HepG2 (cell line): ENCODE measurements at regions not wholly inside any gene's neighbourhood (a gene's known extent, or its start where the extent isn't known, plus 50 kb on each side); places are given as distances from the start of the nearest gene placed in this dataset.
A peak's percentile ranks its signal among the peaks of the same experiment; 100 is the strongest.

ENCODE experiments used
- ATAC-seq: fragments of 200-7000 bp; cut with Tn5 transposase; 3 replicates; pipeline ENCODE4 v1.9.1; 2020; ENCODE audit warnings: mild to moderate bottlenecking, moderate library complexity
- BruUV-seq: library from RNA; stranded (reverse); fragments of 400-500 nt; replicated peaks from 2 replicates; lab custom pipeline; 2021; lab: Mats Ljungman, UMichigan
- CTCF ChIA-PET: fragments of 300-600 bp; formaldehyde crosslinking; extraction: SDS; loops from one replicate; lab custom pipeline; 2021; ENCODE audit warnings: low total read pairs, inconsistent platforms, low intra/inter-chr PET ratio; lab: Yijun Ruan, JAX
- POLR2A ChIA-PET: fragments of 350-600 bp; sonication (Branson Sonifier 250); formaldehyde crosslinking; loops from one replicate; lab custom pipeline; 2020; ENCODE audit warnings: antibody characterized with exemption, inconsistent platforms; lab: Yijun Ruan, JAX
- DNase-seq: peaks from one replicate; pipeline ENCODE4 v3.0.0-alpha.2; 2015; ENCODE audit warnings: low spot score
- FAIRE-seq: peaks from 3 replicates; lab custom pipeline; 2011; peaks lifted over from hg19 to GRCh38; lab: Jason Lieb, UNC
- H2AFZ ChIP-seq: one replicate; pipeline ENCODE4 v1.6.1; 2011; ENCODE audit warnings: low read length, inconsistent platforms
- H3K27ac ChIP-seq: fragments of 300-600 bp; 3 replicates; pipeline ENCODE4 v1.8.0; 2011; ENCODE audit warnings: mixed run types, mild to moderate bottlenecking, mixed read lengths, low read length, inconsistent platforms; ENCODE audit not compliant: insufficient read depth; ENCODE audit errors: extremely low read length
- H3K27me3 ChIP-seq, 2 experiments: fragments of 200-600 bp in 1 of 2; 2 replicates in 1 of 2; 3 replicates in 1 of 2; pipeline versions ENCODE4 v1.6.0 to v1.8.0; 2011; ENCODE audit warnings: low read length in 2 of 2, mild to moderate bottlenecking in 2 of 2, moderate library complexity in 2 of 2, inconsistent platforms in 1 of 2; ENCODE audit not compliant: insufficient read depth in 2 of 2, control insufficient read depth in 1 of 2
- H3K36me3 ChIP-seq, 2 experiments: fragments of 200-600 bp in 1 of 2; replicated peaks in 1 of 2; 2 replicates in 1 of 2; 3 replicates in 1 of 2; pipeline versions ENCODE4 v1.5.1 to v1.8.0; 2011; ENCODE audit warnings: low read length in 2 of 2, inconsistent platforms in 1 of 2; ENCODE audit not compliant: insufficient read depth in 2 of 2, control insufficient read depth in 1 of 2
- H3K4me1 ChIP-seq: 2 replicates; pipeline ENCODE4 v1.5.1; 2012; ENCODE audit warnings: low read length, inconsistent platforms; ENCODE audit not compliant: insufficient read depth
- H3K4me2 ChIP-seq: 2 replicates; pipeline ENCODE4 v1.6.0; 2011; ENCODE audit warnings: low read depth, low read length, inconsistent platforms
- H3K4me3 ChIP-seq, 3 experiments: fragments of 200-600 bp in 1 of 3; sonication (generic), shearing (Covaris generic) in 1 of 3; replicated peaks in 1 of 3; 2 replicates each; pipeline ENCODE4 v1.5.1; 2011 to 2016; ENCODE audit warnings: low read length in 3 of 3, inconsistent platforms in 2 of 3, low read depth in 2 of 3, mild to moderate bottlenecking in 2 of 3, control low read depth in 1 of 3, mixed read lengths in 1 of 3; ENCODE audit not compliant: insufficient read depth in 1 of 3
- H3K79me2 ChIP-seq: one replicate; pipeline ENCODE4 v1.6.1; 2011; ENCODE audit warnings: low read length, inconsistent platforms; ENCODE audit not compliant: insufficient read depth
- H3K9ac ChIP-seq: 2 replicates; pipeline ENCODE4 v1.6.0; 2011; ENCODE audit warnings: mild to moderate bottlenecking, low read depth, low read length, inconsistent platforms; ENCODE audit not compliant: insufficient read depth
- H3K9me3 ChIP-seq: 2 replicates; pipeline ENCODE4 v1.5.1; 2012; ENCODE audit warnings: mild to moderate bottlenecking, low read length
- H4K20me1 ChIP-seq: 2 replicates; pipeline ENCODE4 v1.6.0; 2011; ENCODE audit warnings: inconsistent platforms, mild to moderate bottlenecking, low read length, moderate library complexity; ENCODE audit not compliant: insufficient read depth
- ATF7 ChIP-seq, 2 experiments: fragments of 450-650 bp in 1 of 2; sonication (generic) in 1 of 2; formaldehyde crosslinking in 1 of 2; IDR thresholded peaks; 2 replicates each; pipeline versions ENCODE4 v1.4.0 to v1.6.1; 2016 to 2020; ENCODE audit warnings: antibody characterized with exemption in 1 of 2, mild to moderate bottlenecking in 1 of 2, missing genetic modification reagents in 1 of 2
- GABPA ChIP-seq, 2 experiments: IDR thresholded peaks; 2 replicates each; pipeline ENCODE4 v1.6.1; 2011 to 2016; ENCODE audit warnings: low read depth in 2 of 2, low read length in 1 of 2, missing biosample characterization in 1 of 2, missing genetic modification characterization in 1 of 2
- KDM5B ChIP-seq: sonication (generic); formaldehyde crosslinking; IDR thresholded peaks from 2 replicates; pipeline ENCODE4 v1.4.0; 2020; ENCODE audit warnings: missing genetic modification reagents, mild to moderate bottlenecking, borderline replicate concordance
- MLLT10 ChIP-seq: sonication (generic); formaldehyde crosslinking; IDR thresholded peaks from 2 replicates; pipeline ENCODE4 v1.4.0; 2020; ENCODE audit warnings: missing genetic modification reagents
- NFYB ChIP-seq: sonication (generic); formaldehyde crosslinking; IDR thresholded peaks from 2 replicates; pipeline ENCODE4 v1.4.0; 2020; ENCODE audit warnings: missing genetic modification reagents
- PHB2 ChIP-seq: fragments of 450-650 bp; IDR thresholded peaks from 2 replicates; pipeline ENCODE4 v1.6.1; 2018; ENCODE audit not compliant: partially characterized antibody
- RCOR2 ChIP-seq: IDR thresholded peaks from 2 replicates; pipeline ENCODE4 v1.6.1; 2016; ENCODE audit warnings: missing biosample characterization, missing genetic modification reagents
- SMAD1 ChIP-seq: sonication (generic); formaldehyde crosslinking; IDR thresholded peaks from 2 replicates; pipeline ENCODE4 v1.4.0; 2020; ENCODE audit warnings: missing genetic modification reagents, low read depth, mild to moderate bottlenecking, borderline replicate concordance
- SP2 ChIP-seq: sonication (generic); formaldehyde crosslinking; IDR thresholded peaks from 2 replicates; pipeline ENCODE4 v1.5.1; 2020; ENCODE audit warnings: mild to moderate bottlenecking, missing genetic modification reagents
- ZBTB7A ChIP-seq: sonication (generic); formaldehyde crosslinking; IDR thresholded peaks from 2 replicates; pipeline ENCODE4 v1.8.0; 2022; ENCODE audit warnings: mild to moderate bottlenecking, missing genetic modification reagents
- ZNF24 ChIP-seq: fragments of 450-650 bp; IDR thresholded peaks from 2 replicates; pipeline ENCODE4 v1.6.1; 2017; ENCODE audit warnings: antibody characterized with exemption, mild to moderate bottlenecking
- ZNF256 ChIP-seq: sonication (generic); formaldehyde crosslinking; conservative IDR thresholded peaks from 2 replicates; pipeline ENCODE4 v1.4.0; 2020; ENCODE audit warnings: missing genetic modification reagents
- ZNF264 ChIP-seq: sonication (generic); formaldehyde crosslinking; IDR thresholded peaks from 2 replicates; pipeline ENCODE4 v1.4.0; 2020; ENCODE audit warnings: missing genetic modification reagents
- ZNF761 ChIP-seq: sonication (generic); formaldehyde crosslinking; conservative IDR thresholded peaks from 2 replicates; pipeline ENCODE4 v1.4.0; 2020; ENCODE audit warnings: mild to moderate bottlenecking, missing genetic modification reagents
- ZNF777 ChIP-seq: sonication (generic); formaldehyde crosslinking; IDR thresholded peaks from 2 replicates; pipeline ENCODE4 v1.4.0; 2020; ENCODE audit warnings: missing genetic modification reagents
- ZSCAN31 ChIP-seq: sonication (generic); formaldehyde crosslinking; IDR thresholded peaks from 2 replicates; pipeline ENCODE4 v1.5.0; 2020; ENCODE audit warnings: low read depth, mild to moderate bottlenecking, missing genetic modification reagents
- in situ Hi-C: cut with HindIII; loops from 2 replicates; pipeline ENCODE4 v1.10.0; 2017; ENCODE audit warnings: low pct_unique_long_range_greater_than_20kb; ENCODE audit not compliant: extremely low pct_ligation_motif_present
- intact Hi-C: fragments of 100-400 bp; cut with micrococcal nuclease; formaldehyde crosslinking; loops from one replicate; pipeline ENCODE4 v1.10.0; 2022; ENCODE audit not compliant: unreplicated experiment
- TF ChIP-seq, protein P1 (sequence below): sonication (generic); formaldehyde crosslinking; IDR thresholded peaks from 2 replicates; pipeline ENCODE4 v1.4.0; 2020; ENCODE audit warnings: missing genetic modification reagents
- TF ChIP-seq, protein P2 (sequence below): sonication (generic); formaldehyde crosslinking; IDR thresholded peaks from 2 replicates; pipeline ENCODE4 v1.4.0; 2020; ENCODE audit warnings: mild to moderate bottlenecking, missing genetic modification reagents, borderline replicate concordance
- TF ChIP-seq, protein P3 (sequence below): sonication (generic); formaldehyde crosslinking; IDR thresholded peaks from 2 replicates; pipeline ENCODE4 v1.5.1; 2020; ENCODE audit warnings: missing genetic modification reagents, mild to moderate bottlenecking, borderline replicate concordance
- TF ChIP-seq, protein P4 (sequence below): sonication (generic); formaldehyde crosslinking; IDR thresholded peaks from 2 replicates; pipeline ENCODE4 v1.4.0; 2020; ENCODE audit warnings: missing genetic modification reagents

DNA sequence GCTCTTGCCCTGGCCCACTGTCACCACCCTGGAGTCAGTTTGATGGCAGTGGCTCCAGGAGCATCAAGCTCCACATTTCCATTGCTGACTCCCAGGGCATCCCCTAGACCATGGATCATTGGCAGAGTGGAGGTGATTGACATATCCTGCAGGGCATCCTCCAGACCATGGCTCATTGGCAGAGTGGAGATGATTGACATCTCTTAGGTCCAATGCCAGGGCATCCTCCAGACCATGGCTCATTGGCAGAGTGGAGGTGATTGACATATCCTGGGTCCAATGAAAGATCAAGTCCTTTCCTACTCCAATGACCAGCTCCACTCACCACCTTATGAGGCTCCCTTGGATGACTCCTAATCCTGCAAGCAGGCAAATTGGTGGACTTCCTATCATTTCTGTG is 174.3 kb upstream of the NLRP1 start:
- no peak overlapping the region for H2AFZ ChIP-seq
- ATAC-seq (peak; percentile 57), DNase-seq (peak; percentile 30), FAIRE-seq (no peak)
- no peak overlapping the region for H3K9ac ChIP-seq
- H3K36me3 ChIP-seq: no peaks in the 10 kb centered on the region
- H3K27ac ChIP-seq: no peak overlapping the region
- no peaks in the 10 kb centered on the region; a peak in 1 of 5 replicates for H3K27me3 ChIP-seq
- intact Hi-C loops (no loop called here), in situ Hi-C loops (no loop called here)
- no peaks in the 10 kb centered on the region for H3K79me2 ChIP-seq
- POLR2A ChIA-PET: no interaction called here
- CTCF ChIA-PET: no interaction called here
- H3K9me3 ChIP-seq: no peaks in the 10 kb centered on the region
- peaks cover 38% of the 10 kb centered on the region for H3K4me1 ChIP-seq
- no peak overlapping the region for H3K4me3 ChIP-seq
- no peak overlapping the region for H3K4me2 ChIP-seq
- H4K20me1 ChIP-seq: no peaks in the 10 kb centered on the region
- BruUV-seq: no TSS peak
- no peak for TF ChIP-seq ZNF761 (CRISPR knock-in tag)
- TF ChIP-seq, protein P1, sequence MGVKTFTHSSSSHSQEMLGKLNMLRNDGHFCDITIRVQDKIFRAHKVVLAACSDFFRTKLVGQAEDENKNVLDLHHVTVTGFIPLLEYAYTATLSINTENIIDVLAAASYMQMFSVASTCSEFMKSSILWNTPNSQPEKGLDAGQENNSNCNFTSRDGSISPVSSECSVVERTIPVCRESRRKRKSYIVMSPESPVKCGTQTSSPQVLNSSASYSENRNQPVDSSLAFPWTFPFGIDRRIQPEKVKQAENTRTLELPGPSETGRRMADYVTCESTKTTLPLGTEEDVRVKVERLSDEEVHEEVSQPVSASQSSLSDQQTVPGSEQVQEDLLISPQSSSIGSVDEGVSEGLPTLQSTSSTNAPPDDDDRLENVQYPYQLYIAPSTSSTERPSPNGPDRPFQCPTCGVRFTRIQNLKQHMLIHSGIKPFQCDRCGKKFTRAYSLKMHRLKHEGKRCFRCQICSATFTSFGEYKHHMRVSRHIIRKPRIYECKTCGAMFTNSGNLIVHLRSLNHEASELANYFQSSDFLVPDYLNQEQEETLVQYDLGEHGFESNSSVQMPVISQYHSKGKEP (CRISPR knock-in tag): no peak
- TF ChIP-seq SMAD1: no peak
- no peak for TF ChIP-seq ZNF777 (CRISPR knock-in tag)
- no peak for TF ChIP-seq PHB2
- TF ChIP-seq ZBTB7A (CRISPR knock-in tag): no peak
- no peak for TF ChIP-seq MLLT10 (CRISPR knock-in tag)
- TF ChIP-seq RCOR2 (CRISPR knock-in tag): no peak
- no peak for TF ChIP-seq ZNF256
- TF ChIP-seq, protein P2, sequence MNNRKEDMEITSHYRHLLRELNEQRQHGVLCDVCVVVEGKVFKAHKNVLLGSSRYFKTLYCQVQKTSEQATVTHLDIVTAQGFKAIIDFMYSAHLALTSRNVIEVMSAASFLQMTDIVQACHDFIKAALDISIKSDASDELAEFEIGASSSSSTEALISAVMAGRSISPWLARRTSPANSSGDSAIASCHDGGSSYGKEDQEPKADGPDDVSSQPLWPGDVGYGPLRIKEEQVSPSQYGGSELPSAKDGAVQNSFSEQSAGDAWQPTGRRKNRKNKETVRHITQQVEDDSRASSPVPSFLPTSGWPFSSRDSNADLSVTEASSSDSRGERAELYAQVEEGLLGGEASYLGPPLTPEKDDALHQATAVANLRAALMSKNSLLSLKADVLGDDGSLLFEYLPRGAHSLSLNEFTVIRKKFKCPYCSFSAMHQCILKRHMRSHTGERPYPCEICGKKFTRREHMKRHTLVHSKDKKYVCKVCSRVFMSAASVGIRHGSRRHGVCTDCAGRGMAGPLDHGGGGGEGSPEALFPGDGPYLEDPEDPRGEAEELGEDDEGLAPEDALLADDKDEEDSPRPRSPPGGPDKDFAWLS (CRISPR knock-in tag): no peak
- no peak for TF ChIP-seq KDM5B (CRISPR knock-in tag)
- TF ChIP-seq, protein P3, sequence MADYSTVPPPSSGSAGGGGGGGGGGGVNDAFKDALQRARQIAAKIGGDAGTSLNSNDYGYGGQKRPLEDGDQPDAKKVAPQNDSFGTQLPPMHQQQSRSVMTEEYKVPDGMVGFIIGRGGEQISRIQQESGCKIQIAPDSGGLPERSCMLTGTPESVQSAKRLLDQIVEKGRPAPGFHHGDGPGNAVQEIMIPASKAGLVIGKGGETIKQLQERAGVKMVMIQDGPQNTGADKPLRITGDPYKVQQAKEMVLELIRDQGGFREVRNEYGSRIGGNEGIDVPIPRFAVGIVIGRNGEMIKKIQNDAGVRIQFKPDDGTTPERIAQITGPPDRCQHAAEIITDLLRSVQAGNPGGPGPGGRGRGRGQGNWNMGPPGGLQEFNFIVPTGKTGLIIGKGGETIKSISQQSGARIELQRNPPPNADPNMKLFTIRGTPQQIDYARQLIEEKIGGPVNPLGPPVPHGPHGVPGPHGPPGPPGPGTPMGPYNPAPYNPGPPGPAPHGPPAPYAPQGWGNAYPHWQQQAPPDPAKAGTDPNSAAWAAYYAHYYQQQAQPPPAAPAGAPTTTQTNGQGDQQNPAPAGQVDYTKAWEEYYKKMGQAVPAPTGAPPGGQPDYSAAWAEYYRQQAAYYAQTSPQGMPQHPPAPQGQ: no peak
- no peak for TF ChIP-seq ZNF24
- TF ChIP-seq ATF7 (IDR thresholded peaks at IDR 0.05): no peak
- no peak for TF ChIP-seq ATF7 (CRISPR knock-in tag; IDR thresholded peaks at IDR 0.05)
- peak; percentile 70 for TF ChIP-seq NFYB (CRISPR knock-in tag)
- TF ChIP-seq, protein P4, sequence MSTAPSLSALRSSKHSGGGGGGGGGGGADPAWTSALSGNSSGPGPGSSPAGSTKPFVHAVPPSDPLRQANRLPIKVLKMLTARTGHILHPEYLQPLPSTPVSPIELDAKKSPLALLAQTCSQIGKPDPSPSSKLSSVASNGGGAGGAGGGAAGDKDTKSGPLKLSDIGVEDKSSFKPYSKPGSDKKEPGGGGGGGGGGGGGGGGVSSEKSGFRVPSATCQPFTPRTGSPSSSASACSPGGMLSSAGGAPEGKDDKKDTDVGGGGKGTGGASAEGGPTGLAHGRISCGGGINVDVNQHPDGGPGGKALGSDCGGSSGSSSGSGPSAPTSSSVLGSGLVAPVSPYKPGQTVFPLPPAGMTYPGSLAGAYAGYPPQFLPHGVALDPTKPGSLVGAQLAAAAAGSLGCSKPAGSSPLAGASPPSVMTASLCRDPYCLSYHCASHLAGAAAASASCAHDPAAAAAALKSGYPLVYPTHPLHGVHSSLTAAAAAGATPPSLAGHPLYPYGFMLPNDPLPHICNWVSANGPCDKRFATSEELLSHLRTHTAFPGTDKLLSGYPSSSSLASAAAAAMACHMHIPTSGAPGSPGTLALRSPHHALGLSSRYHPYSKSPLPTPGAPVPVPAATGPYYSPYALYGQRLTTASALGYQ: no peak
- TF ChIP-seq ZSCAN31 (CRISPR knock-in tag): no peak
- no peak for TF ChIP-seq ZNF264 (CRISPR knock-in tag)
- TF ChIP-seq SP2 (CRISPR knock-in tag): peak; percentile 72
- TF ChIP-seq GABPA (IDR thresholded peaks at IDR 0.05; ENCODE audit: low read depth, low read length): no peak
- no peak for TF ChIP-seq GABPA (CRISPR knock-in tag; IDR thresholded peaks at IDR 0.05; ENCODE audit: low read depth)
